Fibroblast of mammary gland (primary cell): ENCODE measurements at regions not wholly inside any gene's neighbourhood (a gene's known extent, or its start where the extent isn't known, plus 50 kb on each side); places are given as distances from the start of the nearest gene placed in this dataset.
"Not testable (repeated sequence)": the region's sequence is repeated elsewhere in the genome, so short reads cannot be mapped to it uniquely, and the experiment has no call there.

Source experiments
- DNase-seq: peaks from one replicate; pipeline ENCODE4 v3.0.0-alpha.2; 2010; ENCODE audit warnings: low read depth
- H3K4me3 ChIP-seq: 2 replicates; pipeline ENCODE4 v1.5.1; 2011; ENCODE audit warnings: low read depth, mild to moderate bottlenecking, low read length, moderate library complexity; ENCODE audit not compliant: control insufficient read depth
- CTCF ChIP-seq: conservative IDR thresholded peaks from 2 replicates; pipeline ENCODE4 v1.5.1; 2011; ENCODE audit warnings: low read depth, low read length, inconsistent platforms; ENCODE audit not compliant: control insufficient read depth, insufficient read depth

- no peak for TF ChIP-seq CTCF
- no peak for DNase-seq
- no peak overlapping the region for H3K4me3 ChIP-seq
Measured at GRCh38 chr17:70702683-70703255, 533.4 kb downstream of the KCNJ2 start.

GRCh38 chr17:70709596-70709995 is 540.3 kb downstream of the KCNJ2 start:
- no peak for TF ChIP-seq CTCF
- no peak for DNase-seq
- no peak overlapping the region for H3K4me3 ChIP-seq

- DNase-seq = no peak
- H3K4me3 ChIP-seq = no peak overlapping the region
- TF ChIP-seq CTCF = no peak
Measured at GRCh38 chr17:70713694-70714093, 544.4 kb downstream of the KCNJ2 start.

GRCh38 chr17:70716551-70716950 is 547.2 kb downstream of the KCNJ2 start:
- no peak for TF ChIP-seq CTCF
- no peak overlapping the region for H3K4me3 ChIP-seq
- DNase-seq = no peak

- no peak for TF ChIP-seq CTCF
- DNase-seq = no peak
- no peak overlapping the region for H3K4me3 ChIP-seq
Measured at GRCh38 chr17:70717042-70717441, 547.7 kb downstream of the KCNJ2 start.

- no peak for DNase-seq
- no peak overlapping the region for H3K4me3 ChIP-seq
- TF ChIP-seq CTCF = no peak
Measured at GRCh38 chr17:70736375-70736957, 567.1 kb downstream of the KCNJ2 start.

GRCh38 chr17:70739065-70739464 is 569.7 kb downstream of the KCNJ2 start:
- no peak overlapping the region for H3K4me3 ChIP-seq
- TF ChIP-seq CTCF = no peak
- DNase-seq = no peak

- DNase-seq, H3K4me3 ChIP-seq: not testable (repeated sequence)
Measured at GRCh38 chr17:70746574-70746973, 577.2 kb downstream of the KCNJ2 start.
